ENCODE measurements at regions not wholly inside any gene's neighbourhood (a gene's known extent, or its start where the extent isn't known, plus 50 kb on each side); places are given as distances from the start of the nearest gene placed in this dataset.

- TF ChIP-seq, protein P1, sequence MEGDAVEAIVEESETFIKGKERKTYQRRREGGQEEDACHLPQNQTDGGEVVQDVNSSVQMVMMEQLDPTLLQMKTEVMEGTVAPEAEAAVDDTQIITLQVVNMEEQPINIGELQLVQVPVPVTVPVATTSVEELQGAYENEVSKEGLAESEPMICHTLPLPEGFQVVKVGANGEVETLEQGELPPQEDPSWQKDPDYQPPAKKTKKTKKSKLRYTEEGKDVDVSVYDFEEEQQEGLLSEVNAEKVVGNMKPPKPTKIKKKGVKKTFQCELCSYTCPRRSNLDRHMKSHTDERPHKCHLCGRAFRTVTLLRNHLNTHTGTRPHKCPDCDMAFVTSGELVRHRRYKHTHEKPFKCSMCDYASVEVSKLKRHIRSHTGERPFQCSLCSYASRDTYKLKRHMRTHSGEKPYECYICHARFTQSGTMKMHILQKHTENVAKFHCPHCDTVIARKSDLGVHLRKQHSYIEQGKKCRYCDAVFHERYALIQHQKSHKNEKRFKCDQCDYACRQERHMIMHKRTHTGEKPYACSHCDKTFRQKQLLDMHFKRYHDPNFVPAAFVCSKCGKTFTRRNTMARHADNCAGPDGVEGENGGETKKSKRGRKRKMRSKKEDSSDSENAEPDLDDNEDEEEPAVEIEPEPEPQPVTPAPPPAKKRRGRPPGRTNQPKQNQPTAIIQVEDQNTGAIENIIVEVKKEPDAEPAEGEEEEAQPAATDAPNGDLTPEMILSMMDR (IDR thresholded peaks at IDR 0.05): no peak
- TF ChIP-seq POLR2A (IDR thresholded peaks at IDR 0.05): no peak
These were observed 196.5 kb downstream of the MED10 start for GRCh38 chr5:6181871-6182270.
